ENCODE measurements at regions not wholly inside any gene's neighbourhood (a gene's known extent, or its start where the extent isn't known, plus 50 kb on each side); places are given as distances from the start of the nearest gene placed in this dataset.

GRCh38 chr2:120869730-120870466 lies 134.2 kb downstream of the GLI2 start:
- TF ChIP-seq CTCF (IDR thresholded peaks at IDR 0.05; ENCODE audit: extremely low read depth in 1 of 2, insufficient read depth in 1 of 2, low read depth in 1 of 2, low read length in 2 of 2) = no peak
- TF ChIP-seq POLR2AphosphoS5 (IDR thresholded peaks at IDR 0.05; ENCODE audit: insufficient read depth, low read depth, low read length) = no peak
- TF ChIP-seq EZH2 (IDR thresholded peaks at IDR 0.05; ENCODE audit: borderline replicate concordance, low read depth, low read length, severe bottlenecking) = no peak
- TF ChIP-seq MYC (IDR thresholded peaks at IDR 0.05; ENCODE audit: low read depth, low read length) = no peak
- TF ChIP-seq MAX (IDR thresholded peaks at IDR 0.05; ENCODE audit: insufficient read depth, insufficient read length) = no peak
- TF ChIP-seq POLR2A (IDR thresholded peaks at IDR 0.05; ENCODE audit: low read depth, low read length) = no peak
- no TSS peak for BruUV-seq (replicated peaks)
- DNase-seq (ENCODE audit: low read depth, low spot score) = no peak
- Histone ChIP-seq H2AFZ (ENCODE audit: low read depth, low read length) (no peak overlapping the region), H3K27me3 (ENCODE audit: control insufficient read depth in 2 of 2, insufficient read depth in 2 of 2, low read length in 2 of 2) (peaks cover 4 to 8% of the 10 kb centered on the region in 2 experiments), H4K20me1 (replicated peaks; ENCODE audit: control insufficient read depth, extremely low read depth, insufficient read depth, low read length) (no peaks in the 10 kb centered on the region), H3K36me3 (ENCODE audit: control insufficient read depth in 2 of 2, extremely low read depth in 1 of 2, insufficient read depth in 2 of 2, low read length in 2 of 2) (no peaks in the 10 kb centered on the region), H3K9me3 (replicated peaks; ENCODE audit: control insufficient read depth, insufficient read depth, low read length) (no peaks in the 10 kb centered on the region), H3K4me3 (replicated peaks in 1 of 3; ENCODE audit: insufficient read depth in 1 of 3, low read depth in 1 of 3, low read length in 3 of 3) (no peak overlapping the region), H3K9ac (replicated peaks; ENCODE audit: extremely low read depth, insufficient read depth, low read length) (no peak overlapping the region), H3K27ac (ENCODE audit: insufficient read depth, low read depth, low read length) (no peak overlapping the region), H3K4me1 (ENCODE audit: control insufficient read depth, extremely low read depth, insufficient read depth, low read length) (peaks cover 5% of the 10 kb centered on the region), H3K79me2 (ENCODE audit: control insufficient read depth, insufficient read depth, low read length) (no peaks in the 10 kb centered on the region), H3K9me1 (replicated peaks; ENCODE audit: control insufficient read depth, extremely low read depth, insufficient read depth, low read length) (no peaks in the 10 kb centered on the region), H3K4me2 (ENCODE audit: insufficient read depth, low read length) (no peak overlapping the region)
- ChIA-PET POLR2A (no interaction called here), CTCF (interaction anchor here (1.2 kb wide), 1 partner anchor 56 kb away, joined by 3 read pairs; no protein-coding TSS in a partner anchor)
- no peak for FAIRE-seq
- intact Hi-C loops (cut with micrococcal nuclease) = loop anchor here (5.0 kb wide), 4 partner anchors 77 to 202 kb away; partner anchors contain the start of gene GLI2
- dilution Hi-C loops (cut with MboI; ENCODE audit: extremely low pct_ligation_motif_present, low sequenced_read_pairs) = no loop called here
